ENCODE measurements at regions not wholly inside any gene's neighbourhood (a gene's known extent, or its start where the extent isn't known, plus 50 kb on each side); places are given as distances from the start of the nearest gene placed in this dataset.

DNA sequence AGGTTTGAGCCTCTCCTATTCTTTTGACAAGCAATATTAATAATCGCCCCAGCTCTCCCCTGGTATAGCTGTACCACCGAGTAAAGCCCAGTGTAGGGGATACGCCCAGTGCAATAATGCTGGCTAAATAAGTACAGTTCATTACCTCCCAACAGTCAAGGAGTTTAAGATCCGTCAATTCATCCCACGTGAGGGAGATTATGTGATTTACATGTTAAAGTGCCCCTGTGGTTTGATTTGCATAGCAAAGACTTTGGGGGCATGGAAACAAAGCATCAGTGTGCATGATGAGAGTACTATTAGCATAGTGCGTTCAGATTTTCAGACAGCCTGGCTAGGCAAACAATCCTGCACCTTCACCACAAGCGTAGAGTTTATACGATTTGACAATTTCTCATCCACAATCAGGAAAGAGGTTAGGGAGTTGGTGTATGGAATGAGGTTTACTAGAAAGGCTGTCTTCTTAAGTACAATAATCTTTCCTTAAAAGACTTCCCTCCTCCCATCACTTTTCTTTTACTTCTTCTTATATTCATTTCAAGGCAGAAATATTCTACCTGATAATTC is 754.0 kb downstream of the DIAPH3 start:
- no peak for TF ChIP-seq CTCF (IDR thresholded peaks at IDR 0.05; ENCODE audit: insufficient read depth, low read depth, low read length, missing control alignments)
- no peak overlapping the region for H3K4me3 ChIP-seq (ENCODE audit: low read length)
- DNase-seq (ENCODE audit: low read depth): no peak

- TF ChIP-seq CTCF (IDR thresholded peaks at IDR 0.05; ENCODE audit: insufficient read depth, low read depth, low read length, missing control alignments): no peak
- H3K4me3 ChIP-seq (ENCODE audit: low read length): no peak overlapping the region
- no peak for DNase-seq (ENCODE audit: low read depth)
Observed at GRCh38 chr13:59413126-59413525, 750.6 kb downstream of the DIAPH3 start.

DNA sequence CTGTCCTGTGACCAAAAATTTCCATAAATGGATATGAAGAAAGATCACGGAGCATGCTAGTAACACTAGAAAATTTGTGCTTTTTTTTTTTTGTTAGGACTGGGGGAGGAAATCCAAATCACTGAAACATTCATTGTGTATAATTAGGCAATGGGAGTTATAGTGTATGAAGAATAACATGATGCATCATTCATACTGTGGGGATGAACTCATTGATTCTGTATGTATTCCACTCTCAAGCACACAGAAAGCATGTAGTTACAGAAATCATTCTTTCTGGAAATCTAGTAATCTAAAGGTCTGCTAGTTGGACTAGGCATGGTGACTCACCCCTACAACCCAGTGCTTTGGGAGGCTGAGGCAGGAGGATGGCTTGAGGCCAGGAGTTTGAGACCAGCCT is 749.7 kb downstream of the DIAPH3 start:
- H3K4me3 ChIP-seq (ENCODE audit: low read length): no peak overlapping the region
- TF ChIP-seq CTCF (IDR thresholded peaks at IDR 0.05; ENCODE audit: insufficient read depth, low read depth, low read length, missing control alignments): no peak
- no peak for DNase-seq (ENCODE audit: low read depth)

- DNase-seq (ENCODE audit: low read depth): no peak
- H3K4me3 ChIP-seq (ENCODE audit: low read length): no peak overlapping the region
- TF ChIP-seq CTCF (IDR thresholded peaks at IDR 0.05; ENCODE audit: insufficient read depth, low read depth, low read length, missing control alignments): no peak
Observed at GRCh38 chr13:59415498-59415897, 748.2 kb downstream of the DIAPH3 start.

DNA sequence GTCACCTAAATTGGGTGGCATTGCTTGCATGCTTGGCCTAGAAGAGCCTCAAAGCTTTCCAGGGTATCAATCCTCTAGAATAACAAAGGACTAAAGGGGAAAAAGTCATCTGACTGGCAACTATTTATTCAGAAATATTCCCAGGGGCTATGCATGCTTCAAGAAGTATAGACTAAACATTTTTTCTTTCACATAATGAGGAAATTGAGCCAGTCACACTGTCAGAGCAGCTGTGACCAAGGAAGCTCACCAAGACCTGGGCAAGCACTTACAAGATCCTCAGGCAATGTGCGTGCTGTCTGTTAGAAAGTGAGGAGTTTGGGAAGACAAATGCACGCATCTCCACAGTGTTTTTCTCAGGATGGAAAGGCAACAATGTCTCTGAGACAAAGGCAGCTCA is 747.2 kb downstream of the DIAPH3 start:
- no peak for TF ChIP-seq CTCF (IDR thresholded peaks at IDR 0.05; ENCODE audit: insufficient read depth, low read depth, low read length, missing control alignments)
- H3K4me3 ChIP-seq (ENCODE audit: low read length): no peak overlapping the region
- no peak for DNase-seq (ENCODE audit: low read depth)

- no peak for DNase-seq (ENCODE audit: low read depth)
- TF ChIP-seq CTCF (IDR thresholded peaks at IDR 0.05; ENCODE audit: insufficient read depth, low read depth, low read length, missing control alignments): no peak
- H3K4me3 ChIP-seq (ENCODE audit: low read length): no peak overlapping the region
Observed at GRCh38 chr13:59422646-59423045, 741.1 kb downstream of the DIAPH3 start.

DNA sequence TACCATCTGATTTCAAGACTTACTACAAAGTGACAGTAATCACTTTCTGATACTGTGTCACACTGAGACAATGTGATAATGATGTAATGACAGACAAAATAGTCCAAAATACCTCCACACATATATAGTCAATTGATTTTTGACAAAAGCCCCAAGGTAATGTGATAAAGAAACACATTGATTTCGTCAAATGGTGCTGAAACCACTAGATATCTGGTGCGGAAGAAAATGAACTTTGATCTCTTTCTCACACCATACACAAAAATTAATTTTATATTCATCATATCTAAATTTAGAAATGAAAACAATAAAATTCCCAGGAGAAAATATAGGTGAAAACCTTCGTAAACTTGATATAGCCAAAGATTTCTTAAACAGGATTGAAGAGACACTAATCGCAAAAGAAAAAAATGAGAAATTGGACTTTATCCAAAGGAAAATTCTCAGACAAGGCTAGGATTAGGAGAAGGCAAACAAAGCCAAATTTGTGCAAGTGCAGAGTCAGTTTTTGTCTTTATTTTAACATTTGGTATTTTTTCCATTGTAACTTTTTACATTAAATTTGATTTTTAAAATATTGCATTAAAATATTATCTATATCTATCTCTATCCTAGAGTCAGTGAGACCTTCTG is 739.9 kb downstream of the DIAPH3 start:
- DNase-seq (ENCODE audit: low read depth): no peak
- TF ChIP-seq CTCF (IDR thresholded peaks at IDR 0.05; ENCODE audit: insufficient read depth, low read depth, low read length, missing control alignments): no peak
- H3K4me3 ChIP-seq (ENCODE audit: low read length): no peak overlapping the region

Data from epithelial cell of esophagus (primary cell).